MM.1S (cell line): ENCODE measurements at regions not wholly inside any gene's neighbourhood (a gene's known extent, or its start where the extent isn't known, plus 50 kb on each side); places are given as distances from the start of the nearest gene placed in this dataset.

Source experiments
- DNase-seq: peaks from one replicate; pipeline ENCODE4 v3.0.0-alpha.2; 2015
- H2AFZ ChIP-seq: fragments of 300-600 bp; sonication (generic); 2 replicates; pipeline ENCODE4 v1.6.0; 2016; ENCODE audit warnings: antibody characterized with exemption, low read length
- H3F3A ChIP-seq: fragments of 300-600 bp; sonication (generic); 2 replicates; pipeline ENCODE4 v1.6.1; 2016; ENCODE audit warnings: mild to moderate bottlenecking, antibody characterized with exemption, low read length, moderate library complexity, mixed read lengths; ENCODE audit not compliant: insufficient read depth
- H3K27ac ChIP-seq: fragments of 300-600 bp; sonication (generic); 2 replicates; pipeline ENCODE4 v1.5.1; 2016; ENCODE audit warnings: mild to moderate bottlenecking, low read length
- H3K27me3 ChIP-seq: fragments of 300-600 bp; sonication (generic); replicated peaks from 2 replicates; pipeline ENCODE4 v1.6.0; 2016; ENCODE audit warnings: low read length; ENCODE audit not compliant: insufficient read depth
- H3K36me3 ChIP-seq: fragments of 300-600 bp; sonication (generic); replicated peaks from 2 replicates; pipeline ENCODE4 v1.6.1; 2016; ENCODE audit warnings: mild to moderate bottlenecking, low read length, mixed read lengths; ENCODE audit not compliant: insufficient read depth
- H3K4me1 ChIP-seq: fragments of 300-600 bp; sonication (generic); 2 replicates; pipeline ENCODE4 v1.6.1; 2016; ENCODE audit warnings: low read length, mixed read lengths
- H3K4me2 ChIP-seq: fragments of 300-600 bp; sonication (generic); 2 replicates; pipeline ENCODE4 v1.6.0; 2016; ENCODE audit warnings: low read depth, low read length
- H3K4me3 ChIP-seq: fragments of 300-600 bp; sonication (generic); 2 replicates; pipeline ENCODE4 v1.5.1; 2016; ENCODE audit warnings: low read length, mixed read lengths
- H3K79me2 ChIP-seq: fragments of 300-600 bp; sonication (generic); 2 replicates; pipeline ENCODE4 v1.6.1; 2016; ENCODE audit warnings: mixed run types, low read length, mixed read lengths
- H3K9ac ChIP-seq: fragments of 300-600 bp; sonication (generic); 2 replicates; pipeline ENCODE4 v1.6.1; 2016; ENCODE audit warnings: low read length, mixed read lengths
- H3K9me2 ChIP-seq: fragments of 300-600 bp; sonication (generic); replicated peaks from 2 replicates; pipeline ENCODE4 v1.6.1; 2016; ENCODE audit warnings: mild to moderate bottlenecking, low read length, mixed read lengths; ENCODE audit not compliant: insufficient read depth
- H3K9me3 ChIP-seq: fragments of 300-600 bp; sonication (generic); replicated peaks from 2 replicates; pipeline ENCODE4 v1.6.1; 2016; ENCODE audit warnings: mild to moderate bottlenecking, low read length, mixed read lengths; ENCODE audit not compliant: insufficient read depth
- H4K20me1 ChIP-seq: fragments of 300-600 bp; sonication (generic); 2 replicates; pipeline ENCODE4 v1.6.1; 2016; ENCODE audit warnings: mild to moderate bottlenecking, low read length, moderate library complexity, mixed read lengths; ENCODE audit not compliant: insufficient read depth
- CTCF ChIP-seq: fragments of 300-600 bp; sonication (generic); IDR thresholded peaks from 2 replicates; pipeline ENCODE4 v1.5.1; 2016; ENCODE audit warnings: antibody characterized with exemption, low read length, mixed read lengths
- EZH2 ChIP-seq: fragments of 300-600 bp; sonication (generic); optimal IDR thresholded peaks from 2 replicates; pipeline ENCODE3; 2017; ENCODE audit warnings: low read depth, mild to moderate bottlenecking, antibody characterized with exemption, low read length, mixed read lengths
- EZH2phosphoT487 ChIP-seq: fragments of 300-600 bp; sonication (generic); IDR thresholded peaks from 2 replicates; pipeline ENCODE4 v1.6.1; 2018; ENCODE audit warnings: antibody characterized with exemption, low read length

- no peak for DNase-seq
- no peaks in the 10 kb centered on the region for H3K4me1 ChIP-seq
- H3K27ac ChIP-seq = no peak overlapping the region
- no peak overlapping the region for H3K9ac ChIP-seq
- no peaks in the 10 kb centered on the region for H3K9me3 ChIP-seq
- H3K4me3 ChIP-seq = no peak overlapping the region
- no peak overlapping the region for H3K4me2 ChIP-seq
- TF ChIP-seq CTCF = no peak
- TF ChIP-seq EZH2phosphoT487 = no peak
- no peak for TF ChIP-seq EZH2
- no peak overlapping the region for H2AFZ ChIP-seq
- no peaks in the 10 kb centered on the region for H3F3A ChIP-seq
- H3K79me2 ChIP-seq = no peaks in the 10 kb centered on the region
- no peaks in the 10 kb centered on the region for H3K27me3 ChIP-seq
- no peaks in the 10 kb centered on the region for H3K9me2 ChIP-seq
- H3K36me3 ChIP-seq = no peaks in the 10 kb centered on the region
- no peaks in the 10 kb centered on the region for H4K20me1 ChIP-seq
Observed at GRCh38 chr2:22196806-22197205, 1073.0 kb downstream of the TDRD15 start.

GRCh38 chr2:22198381-22199283, 1074.9 kb downstream of the TDRD15 start:
- no peak overlapping the region for H3K27ac ChIP-seq
- TF ChIP-seq CTCF = no peak
- no peak for TF ChIP-seq EZH2
- no peak for DNase-seq
- H3K4me2 ChIP-seq = no peak overlapping the region
- no peak overlapping the region for H3K9ac ChIP-seq
- H2AFZ ChIP-seq = no peak overlapping the region
- H4K20me1 ChIP-seq = no peaks in the 10 kb centered on the region
- H3K79me2 ChIP-seq = no peaks in the 10 kb centered on the region
- H3K4me3 ChIP-seq = no peak overlapping the region
- H3K36me3 ChIP-seq = no peaks in the 10 kb centered on the region
- H3K9me2 ChIP-seq = no peaks in the 10 kb centered on the region
- no peaks in the 10 kb centered on the region for H3F3A ChIP-seq
- no peaks in the 10 kb centered on the region for H3K9me3 ChIP-seq
- no peaks in the 10 kb centered on the region for H3K27me3 ChIP-seq
- no peaks in the 10 kb centered on the region for H3K4me1 ChIP-seq

GRCh38 chr2:22199994-22200393, 1076.2 kb downstream of the TDRD15 start:
- no peaks in the 10 kb centered on the region for H3K9me2 ChIP-seq
- TF ChIP-seq CTCF (no peak), EZH2 (no peak)
- H3F3A ChIP-seq = no peaks in the 10 kb centered on the region
- H3K36me3 ChIP-seq = no peaks in the 10 kb centered on the region
- no peaks in the 10 kb centered on the region for H3K79me2 ChIP-seq
- H3K9ac ChIP-seq = no peak overlapping the region
- no peaks in the 10 kb centered on the region for H3K27me3 ChIP-seq
- no peak overlapping the region for H3K27ac ChIP-seq
- no peaks in the 10 kb centered on the region for H3K9me3 ChIP-seq
- no peaks in the 10 kb centered on the region for H4K20me1 ChIP-seq
- no peak overlapping the region for H3K4me3 ChIP-seq
- no peak overlapping the region for H2AFZ ChIP-seq
- H3K4me1 ChIP-seq = no peaks in the 10 kb centered on the region
- H3K4me2 ChIP-seq = no peak overlapping the region
- DNase-seq = no peak
